Mesothelial cell of epicardium (in vitro differentiated cells): ENCODE measurements at regions not wholly inside any gene's neighbourhood (a gene's known extent, or its start where the extent isn't known, plus 50 kb on each side); places are given as distances from the start of the nearest gene placed in this dataset.

Experiments used
- DNase-seq, 2 experiments: peaks; one replicate each; pipeline ENCODE4 v3.0.0; 2021; ENCODE audit warnings: low spot score in 2 of 2; ENCODE audit not compliant: unreplicated experiment in 2 of 2
- H3K27ac Mint-ChIP-seq: 2 replicates; pipeline ENCODE4 v1.8.0; 2021; ENCODE audit warnings: mixed read lengths
- H3K27me3 Mint-ChIP-seq: 2 replicates; pipeline ENCODE4 v1.8.0; 2021; ENCODE audit warnings: low read depth, mixed read lengths
- H3K36me3 Mint-ChIP-seq: 2 replicates; pipeline ENCODE4 v1.8.0; 2021; ENCODE audit warnings: mixed read lengths
- H3K4me1 Mint-ChIP-seq: 2 replicates; pipeline ENCODE4 v1.8.0; 2021; ENCODE audit warnings: mixed read lengths
- H3K4me3 Mint-ChIP-seq: 2 replicates; pipeline ENCODE4 v1.8.0; 2021; ENCODE audit warnings: mild to moderate bottlenecking, moderate library complexity, mixed read lengths
- H3K9me3 Mint-ChIP-seq: 2 replicates; pipeline ENCODE4 v1.8.0; 2021; ENCODE audit warnings: mixed read lengths
- CTCF ChIP-seq: fragments of 200-600 bp; sonication (generic); IDR thresholded peaks from one replicate; pipeline ENCODE4 v1.5.0; 2021; ENCODE audit warnings: antibody characterized with exemption; ENCODE audit not compliant: unreplicated experiment

GRCh38 chr10:130234171-130234965 lies 98.2 kb downstream of the GLRX3 start:
- DNase-seq = no peak
- Mint-ChIP-seq H3K36me3 (no peaks in the 10 kb centered on the region), H3K27me3 (no peaks in the 10 kb centered on the region), H3K27ac (no peak overlapping the region), H3K4me1 (no peaks in the 10 kb centered on the region), H3K4me3 (no peak overlapping the region), H3K9me3 (peaks cover 25% of the 10 kb centered on the region)
- no peak for TF ChIP-seq CTCF

DNA sequence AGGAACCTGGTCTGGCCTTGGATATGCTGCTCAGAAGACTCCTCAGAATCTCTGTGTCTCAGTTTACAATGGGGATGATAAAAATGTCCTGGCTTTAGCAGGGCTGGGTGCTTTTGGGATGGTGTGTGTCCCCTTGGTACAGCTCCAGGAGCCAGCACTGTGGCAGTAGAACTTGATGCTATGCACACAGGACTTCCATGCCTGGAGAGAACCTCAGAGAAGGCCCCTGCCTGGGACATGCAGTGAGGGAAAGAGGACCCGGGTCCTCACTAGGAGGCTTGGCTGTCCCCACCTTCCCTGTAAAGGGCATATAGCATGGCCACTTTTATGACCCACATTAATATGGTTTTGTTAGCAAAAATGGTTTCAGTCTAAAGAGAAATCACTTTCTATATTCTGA lies 100.5 kb downstream of the GLRX3 start:
- H3K9me3 Mint-ChIP-seq = peaks cover 45% of the 10 kb centered on the region
- H3K4me1 Mint-ChIP-seq = no peaks in the 10 kb centered on the region
- no peak for TF ChIP-seq CTCF
- H3K27ac Mint-ChIP-seq = no peak overlapping the region
- H3K4me3 Mint-ChIP-seq = no peak overlapping the region
- no peak for DNase-seq
- no peaks in the 10 kb centered on the region for H3K36me3 Mint-ChIP-seq
- no peaks in the 10 kb centered on the region for H3K27me3 Mint-ChIP-seq

GRCh38 chr10:130240409-130240808 lies 104.2 kb downstream of the GLRX3 start:
- H3K27me3 Mint-ChIP-seq = no peaks in the 10 kb centered on the region
- H3K9me3 Mint-ChIP-seq = peaks cover 68% of the 10 kb centered on the region
- no peak overlapping the region for H3K4me3 Mint-ChIP-seq
- DNase-seq = no peak
- H3K27ac Mint-ChIP-seq = no peak overlapping the region
- H3K36me3 Mint-ChIP-seq = no peaks in the 10 kb centered on the region
- H3K4me1 Mint-ChIP-seq = no peaks in the 10 kb centered on the region
- TF ChIP-seq CTCF = no peak

DNA sequence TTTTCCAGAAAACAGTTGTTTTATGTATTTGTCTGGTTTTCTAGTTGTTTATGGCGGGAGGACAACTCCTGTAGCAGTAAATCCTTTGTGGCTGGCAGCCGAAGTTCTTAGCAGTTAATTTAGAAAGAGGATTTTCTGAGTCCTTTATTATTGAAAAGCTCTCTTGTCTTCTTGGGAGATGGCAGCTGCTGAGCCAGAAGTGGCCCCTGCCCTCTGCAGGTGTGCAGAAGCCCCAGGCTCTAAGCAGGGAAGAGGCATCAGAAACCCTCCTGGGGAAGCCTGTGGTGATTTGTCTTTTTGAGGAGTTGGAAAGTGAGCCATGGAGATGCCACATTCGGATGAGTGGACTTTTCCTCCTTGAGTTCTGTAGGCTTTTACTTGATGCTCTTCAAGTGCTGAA lies 106.3 kb downstream of the GLRX3 start:
- H3K27me3 Mint-ChIP-seq = no peaks in the 10 kb centered on the region
- H3K4me1 Mint-ChIP-seq = no peaks in the 10 kb centered on the region
- no peak overlapping the region for H3K27ac Mint-ChIP-seq
- DNase-seq = no peak
- H3K36me3 Mint-ChIP-seq = no peaks in the 10 kb centered on the region
- no peak overlapping the region for H3K4me3 Mint-ChIP-seq
- TF ChIP-seq CTCF = no peak
- peaks cover 74% of the 10 kb centered on the region for H3K9me3 Mint-ChIP-seq

DNA sequence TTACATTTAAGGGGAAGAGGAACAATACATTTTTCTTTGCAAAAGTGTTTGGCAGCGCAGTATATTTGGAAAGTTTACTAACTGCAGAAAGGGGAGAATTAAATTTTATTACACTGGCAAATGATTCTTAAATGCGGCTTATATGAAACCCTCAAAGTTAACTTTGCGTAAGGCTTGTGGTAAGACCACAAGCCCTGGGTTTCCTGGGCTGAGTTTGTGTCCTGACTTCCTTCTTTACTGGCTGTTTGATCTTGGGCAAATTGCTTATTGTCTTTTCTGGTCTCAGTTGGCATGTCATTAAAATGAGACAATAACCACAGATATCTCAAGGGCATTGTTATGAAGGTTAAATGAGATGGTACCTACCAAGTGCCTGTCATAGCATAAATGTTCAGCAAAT lies 106.8 kb downstream of the GLRX3 start:
- no peak for TF ChIP-seq CTCF
- H3K4me3 Mint-ChIP-seq = no peak overlapping the region
- no peaks in the 10 kb centered on the region for H3K27me3 Mint-ChIP-seq
- no peak overlapping the region for H3K27ac Mint-ChIP-seq
- H3K9me3 Mint-ChIP-seq = peaks cover 73% of the 10 kb centered on the region
- no peaks in the 10 kb centered on the region for H3K36me3 Mint-ChIP-seq
- no peak for DNase-seq
- H3K4me1 Mint-ChIP-seq = no peaks in the 10 kb centered on the region
